ENCODE measurements at regions not wholly inside any gene's neighbourhood (a gene's known extent, or its start where the extent isn't known, plus 50 kb on each side); places are given as distances from the start of the nearest gene placed in this dataset.
"Not testable (repeated sequence)": the region's sequence is repeated elsewhere in the genome, so short reads cannot be mapped to it uniquely, and the experiment has no call there.

- DNase-seq (ENCODE audit: low spot score) = no peak
Observed at GRCh38 chr2:78145395-78145996, 623.3 kb upstream of the LRRTM4 start.

- no peak for DNase-seq (ENCODE audit: low spot score)
Observed at GRCh38 chr2:78145997-78146722, 624.0 kb upstream of the LRRTM4 start.

- DNase-seq (ENCODE audit: low spot score) = no peak
Observed at GRCh38 chr2:78147466-78147865, 625.3 kb upstream of the LRRTM4 start.

DNA sequence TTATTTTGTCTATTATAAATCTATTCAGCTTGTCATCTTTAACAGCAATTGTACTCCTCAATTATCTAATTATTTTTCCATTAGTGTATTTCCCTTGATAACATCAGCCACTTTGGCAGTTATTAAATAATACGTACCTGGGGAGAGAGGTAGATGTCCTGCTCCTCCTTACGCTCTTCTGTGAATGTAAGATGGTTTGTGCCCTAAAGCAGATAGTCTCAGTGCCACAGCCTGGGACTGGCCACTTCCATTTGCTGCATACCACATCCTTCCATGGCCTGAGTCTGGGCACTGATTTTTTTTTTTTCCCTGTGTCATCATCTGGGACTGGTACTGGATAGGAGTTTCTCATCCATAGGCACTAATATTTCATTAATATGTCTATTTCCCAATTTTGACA lies 632.4 kb upstream of the LRRTM4 start:
- no peak for DNase-seq (ENCODE audit: low spot score)

- no peak for DNase-seq (ENCODE audit: low spot score)
Observed at GRCh38 chr2:78162202-78162601, 640.0 kb upstream of the LRRTM4 start.

DNA sequence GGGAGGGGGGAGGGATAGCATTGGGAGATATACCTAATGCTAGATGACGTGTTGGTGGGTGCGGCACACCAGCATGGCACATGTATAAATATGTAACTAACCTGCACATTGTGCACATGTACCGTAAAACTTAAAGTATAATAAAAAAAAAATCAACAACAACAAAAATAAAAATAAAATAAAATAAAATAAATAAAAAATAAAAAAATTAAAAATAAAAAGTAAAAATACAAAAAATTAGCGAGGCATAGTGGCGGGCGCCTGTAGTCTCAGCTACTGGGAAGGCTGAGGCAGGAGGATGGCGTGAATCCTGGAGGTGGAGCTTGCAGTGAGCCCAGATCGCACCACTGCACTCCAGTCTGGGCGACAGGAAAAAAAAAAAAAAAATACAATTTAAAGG lies 650.0 kb upstream of the LRRTM4 start:
- not testable (repeated sequence) for DNase-seq (ENCODE audit: low spot score)

GRCh38 chr2:78175645-78176044 lies 653.5 kb upstream of the LRRTM4 start:
- no peak for DNase-seq (ENCODE audit: low spot score)

GRCh38 chr2:78201064-78201575 lies 678.9 kb upstream of the LRRTM4 start:
- no peak for DNase-seq (ENCODE audit: low spot score)

DNA sequence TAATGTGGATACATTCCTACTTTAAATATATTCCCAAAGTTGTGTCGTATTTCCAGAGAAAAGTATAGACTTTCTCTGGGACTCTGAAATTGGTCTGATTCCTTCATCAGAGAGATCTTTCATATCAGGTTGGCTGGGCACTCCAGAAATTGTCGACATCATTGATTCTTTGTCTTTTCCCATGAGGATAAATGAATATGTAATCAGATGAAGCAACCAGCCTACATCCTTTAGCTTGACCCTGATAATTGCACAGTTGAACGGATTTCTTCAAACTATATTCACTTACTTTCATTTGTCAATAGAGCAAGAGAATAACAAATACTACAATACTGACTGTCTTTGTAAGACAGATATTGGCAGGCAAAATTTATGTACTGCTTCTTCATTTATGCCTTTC lies 680.2 kb upstream of the LRRTM4 start:
- DNase-seq (ENCODE audit: low spot score) = no peak

DNA sequence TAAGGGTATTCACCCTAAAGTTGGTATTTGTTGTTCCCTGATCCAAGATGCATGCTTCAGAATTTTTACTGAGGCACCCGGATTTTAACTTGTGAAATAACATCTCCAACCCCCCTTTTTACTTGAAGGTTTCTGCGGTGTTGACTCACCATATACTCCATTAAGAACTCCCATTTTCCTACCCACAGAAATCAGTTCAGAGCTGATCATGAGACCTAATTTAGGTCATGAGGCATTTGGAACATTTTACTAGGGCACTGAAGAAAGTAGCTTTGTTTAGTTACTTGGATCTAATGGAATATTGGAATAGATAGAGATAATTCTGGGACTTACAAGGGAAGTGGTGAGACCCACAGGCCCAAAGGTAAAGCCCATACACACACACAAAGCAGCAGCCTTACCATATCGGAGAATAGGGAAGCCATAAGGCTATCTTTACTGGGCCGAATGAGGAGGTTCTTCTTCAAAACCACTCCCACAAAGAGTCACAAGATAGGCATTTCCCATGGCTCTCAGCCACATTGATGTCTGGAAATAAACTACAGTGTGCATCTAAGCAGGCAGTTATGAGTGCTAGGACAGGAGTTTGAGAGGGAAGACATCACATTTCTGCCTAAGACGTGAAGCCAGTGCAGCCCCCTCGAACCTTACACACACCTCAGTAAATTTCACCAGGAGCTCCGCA lies 681.0 kb upstream of the LRRTM4 start:
- no peak for DNase-seq (ENCODE audit: low spot score)

DNA sequence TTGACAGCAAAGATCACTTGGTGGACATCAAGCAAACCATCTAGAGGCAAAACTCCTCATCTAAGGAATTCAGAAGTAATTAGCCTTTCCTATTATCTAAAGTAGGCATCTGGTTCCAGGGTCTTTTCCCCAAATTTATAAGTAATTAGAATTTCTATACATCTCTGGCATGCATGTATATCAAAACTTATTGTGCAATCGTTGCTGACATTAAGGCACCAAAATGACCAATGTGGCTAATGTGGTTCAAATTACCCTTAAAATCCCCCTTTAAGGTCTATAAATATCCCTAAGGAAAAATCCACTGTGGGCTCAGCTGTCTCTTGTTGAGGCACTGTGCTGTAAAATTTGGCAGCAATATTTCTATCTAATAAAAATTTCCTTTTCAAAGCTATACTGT lies 695.9 kb upstream of the LRRTM4 start:
- DNase-seq (ENCODE audit: low spot score) = no peak

GRCh38 chr2:78237704-78238103 lies 715.5 kb upstream of the LRRTM4 start:
- DNase-seq (ENCODE audit: low spot score) = no peak

DNA sequence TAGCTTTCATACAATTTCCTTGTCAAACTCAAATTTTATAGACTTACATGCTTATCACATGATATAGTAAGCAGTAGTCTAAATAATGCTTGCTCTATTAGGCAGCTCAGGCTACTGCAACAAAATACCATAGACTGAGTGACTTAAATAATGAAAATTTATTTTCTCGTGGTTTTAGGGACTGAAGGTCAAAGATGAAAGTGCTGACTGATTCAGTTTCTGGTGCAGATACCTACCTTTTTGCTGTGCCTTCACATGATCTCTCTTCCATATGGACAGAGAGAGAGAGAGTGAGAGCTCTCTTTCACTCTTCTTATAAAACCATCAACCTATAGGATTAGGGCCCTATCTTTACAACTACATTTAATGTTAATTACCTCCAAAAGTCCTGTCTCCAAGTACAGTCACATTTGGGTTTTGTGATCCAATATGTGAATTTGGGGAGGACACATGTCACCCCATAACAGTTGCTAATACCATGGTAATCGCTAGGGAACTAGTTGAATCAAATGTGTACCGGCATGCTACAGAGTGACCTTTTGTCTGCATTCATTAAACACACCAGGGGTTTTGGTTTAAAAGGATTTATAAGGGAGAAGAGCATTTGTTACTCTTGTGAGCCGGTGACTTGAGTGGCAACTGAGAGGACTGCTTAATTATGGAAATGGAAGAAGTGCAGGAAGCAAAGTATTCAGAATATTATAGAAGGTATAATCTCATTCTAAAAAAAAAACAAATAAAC lies 723.4 kb upstream of the LRRTM4 start:
- no peak for DNase-seq (ENCODE audit: low spot score)

- DNase-seq (ENCODE audit: low spot score) = no peak
Observed at GRCh38 chr2:78251708-78252107, 729.5 kb upstream of the LRRTM4 start.

GRCh38 chr2:78260861-78261260 lies 738.7 kb upstream of the LRRTM4 start:
- no peak for DNase-seq (ENCODE audit: low spot score)

GRCh38 chr2:78261454-78261853 lies 739.3 kb upstream of the LRRTM4 start:
- DNase-seq (ENCODE audit: low spot score) = no peak

- DNase-seq (ENCODE audit: low spot score) = not testable (repeated sequence)
Observed at GRCh38 chr2:78262089-78262488, 739.9 kb upstream of the LRRTM4 start.

DNA sequence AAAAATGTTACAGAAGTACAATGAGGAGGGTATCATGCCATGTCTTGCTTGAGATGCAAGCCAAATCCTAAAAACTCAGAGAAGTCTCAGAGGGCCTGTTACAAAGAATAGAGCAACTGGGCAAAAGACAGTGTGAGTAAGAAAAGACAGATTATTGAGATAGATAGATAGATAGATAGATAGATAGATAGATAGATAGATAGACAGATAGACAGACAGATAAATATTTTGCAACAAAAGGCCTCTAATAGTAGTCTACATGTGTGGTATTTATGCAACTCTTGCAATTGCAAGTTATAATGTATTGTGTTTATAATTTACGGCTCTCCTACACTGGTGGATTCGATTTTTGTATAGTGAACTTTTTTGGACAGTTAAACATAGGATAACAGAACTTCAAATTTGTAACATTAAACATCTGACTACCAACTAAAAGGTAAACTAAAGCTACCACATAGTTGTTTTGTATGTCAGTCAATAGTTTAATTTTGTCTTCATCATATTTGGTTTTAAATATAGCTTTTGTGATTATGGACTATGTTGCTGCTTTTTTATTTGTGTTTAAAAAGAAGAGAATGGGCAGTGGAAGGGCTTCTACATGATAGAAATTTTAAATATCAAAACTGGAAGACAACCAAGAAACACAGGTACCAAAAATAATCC lies 740.7 kb upstream of the LRRTM4 start:
- no peak for DNase-seq (ENCODE audit: low spot score)

- DNase-seq (ENCODE audit: low spot score) = no peak
Observed at GRCh38 chr2:78263571-78263970, 741.4 kb upstream of the LRRTM4 start.

DNA sequence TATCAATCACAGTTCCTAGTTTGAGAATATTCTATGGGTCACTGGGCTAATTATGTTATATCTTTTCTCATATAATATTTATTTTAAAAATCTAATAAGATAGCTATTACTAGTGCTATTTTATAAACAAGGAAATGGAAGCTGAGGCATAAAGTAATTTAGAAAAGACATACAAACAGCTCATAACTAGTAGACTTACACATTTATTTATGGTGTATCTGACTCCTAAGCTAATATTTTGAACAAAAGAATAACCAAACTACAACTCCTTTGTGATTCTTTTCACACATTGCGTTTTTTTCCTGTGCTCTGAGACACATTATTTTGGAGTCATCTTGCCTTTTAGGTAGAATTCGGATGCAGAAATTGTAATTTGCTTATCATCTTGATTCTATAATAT lies 742.0 kb upstream of the LRRTM4 start:
- DNase-seq (ENCODE audit: low spot score) = no peak

DNA sequence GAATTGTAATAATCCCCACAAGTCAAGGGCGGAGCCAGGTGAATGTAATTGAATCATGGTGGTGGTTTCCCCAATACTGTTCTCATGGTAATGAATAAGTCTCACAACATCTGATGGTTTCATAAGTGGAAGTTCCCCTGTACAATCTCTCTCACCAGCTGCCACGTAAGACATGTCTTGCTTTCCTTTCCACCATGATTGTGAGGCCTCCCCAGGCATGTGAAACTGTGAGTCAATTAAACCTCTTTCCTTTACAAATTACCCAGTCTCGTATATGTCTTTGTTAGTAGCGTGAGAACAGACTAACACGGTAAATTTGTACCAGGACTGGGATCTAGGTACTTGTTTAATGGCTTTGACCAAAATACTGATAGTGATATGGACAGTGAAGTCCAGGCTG lies 744.3 kb upstream of the REG3G start:
- DNase-seq (ENCODE audit: low spot score) = no peak

All from ecto neural progenitor cell (in vitro differentiated cells).